ENCODE measurements at regions not wholly inside any gene's neighbourhood (a gene's known extent, or its start where the extent isn't known, plus 50 kb on each side); places are given as distances from the start of the nearest gene placed in this dataset.

GRCh38 chr11:98793276-98793675 lies 227.5 kb upstream of the CNTN5 start:
- no peak for TF ChIP-seq CTCF (conservative IDR thresholded peaks at IDR 0.05)
- no peak for TF ChIP-seq EZH2 (IDR thresholded peaks at IDR 0.05; ENCODE audit: low read depth)
- no peak for DNase-seq
- no peak overlapping the region for H3K4me2 ChIP-seq
- H3K4me3 ChIP-seq = no peak overlapping the region
- H3K36me3 ChIP-seq (ENCODE audit: low read depth) = no peaks in the 10 kb centered on the region
- no peaks in the 10 kb centered on the region for H3K4me1 ChIP-seq (replicated peaks; ENCODE audit: insufficient read depth)
- CTCF ChIA-PET = no interaction called here
- no peaks in the 10 kb centered on the region for H3F3A ChIP-seq (ENCODE audit: insufficient read depth, low read depth)
- H3K79me2 ChIP-seq (ENCODE audit: low read depth) = no peaks in the 10 kb centered on the region
- no peaks in the 10 kb centered on the region for H3K27me3 ChIP-seq (ENCODE audit: insufficient read depth, low read depth)
- H3K9me3 ChIP-seq (ENCODE audit: insufficient read depth, low read depth) = no peaks in the 10 kb centered on the region
- POLR2A ChIA-PET (ENCODE audit: unreplicated experiment) = no interaction called here
- no peaks in the 10 kb centered on the region for H3K9me2 ChIP-seq (ENCODE audit: insufficient read depth)
- H4K20me1 ChIP-seq (ENCODE audit: insufficient read depth) = no peaks in the 10 kb centered on the region
- BruUV-seq (replicated peaks) = no TSS peak
- no peak overlapping the region for H2AFZ ChIP-seq
- intact Hi-C loops (cut with micrococcal nuclease; ENCODE audit: unreplicated experiment) = no loop called here
- no peak overlapping the region for H3K27ac ChIP-seq

DNA sequence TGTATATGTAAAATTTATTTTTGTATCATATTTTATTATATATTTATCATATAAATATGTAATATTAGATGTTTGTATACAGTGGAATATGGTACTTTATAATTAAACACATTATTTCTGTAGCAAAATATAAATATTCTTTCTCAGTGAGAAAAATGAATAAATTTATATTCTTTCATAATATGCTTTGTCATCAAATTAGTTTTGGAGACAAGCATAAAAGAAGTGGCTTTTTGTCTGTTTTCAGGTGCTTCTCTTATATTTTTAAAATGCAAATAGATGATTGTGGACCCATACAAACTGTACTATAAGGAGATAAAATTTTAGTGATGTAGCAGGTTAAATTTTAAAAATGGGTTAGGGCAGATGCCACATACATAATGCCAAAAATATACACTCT lies 222.4 kb upstream of the CNTN5 start:
- no peak overlapping the region for H2AFZ ChIP-seq
- H3K79me2 ChIP-seq (ENCODE audit: low read depth) = no peaks in the 10 kb centered on the region
- ChIA-PET CTCF (no interaction called here), POLR2A (ENCODE audit: unreplicated experiment) (no interaction called here)
- no peak overlapping the region for H3K27ac ChIP-seq
- no peak for DNase-seq
- no peaks in the 10 kb centered on the region for H4K20me1 ChIP-seq (ENCODE audit: insufficient read depth)
- H3K9me3 ChIP-seq (ENCODE audit: insufficient read depth, low read depth) = no peaks in the 10 kb centered on the region
- H3F3A ChIP-seq (ENCODE audit: insufficient read depth, low read depth) = no peaks in the 10 kb centered on the region
- intact Hi-C loops (cut with micrococcal nuclease; ENCODE audit: unreplicated experiment) = no loop called here
- no peak overlapping the region for H3K4me2 ChIP-seq
- no peaks in the 10 kb centered on the region for H3K4me1 ChIP-seq (replicated peaks; ENCODE audit: insufficient read depth)
- H3K9me2 ChIP-seq (ENCODE audit: insufficient read depth) = no peaks in the 10 kb centered on the region
- no peaks in the 10 kb centered on the region for H3K36me3 ChIP-seq (ENCODE audit: low read depth)
- no TSS peak for BruUV-seq (replicated peaks)
- no peak for TF ChIP-seq EZH2 (IDR thresholded peaks at IDR 0.05; ENCODE audit: low read depth)
- TF ChIP-seq CTCF (conservative IDR thresholded peaks at IDR 0.05) = no peak
- H3K27me3 ChIP-seq (ENCODE audit: insufficient read depth, low read depth) = no peaks in the 10 kb centered on the region
- H3K4me3 ChIP-seq = no peak overlapping the region

- H3K27me3 ChIP-seq (ENCODE audit: insufficient read depth, low read depth) = no peaks in the 10 kb centered on the region
- no peak overlapping the region for H3K27ac ChIP-seq
- no TSS peak for BruUV-seq (replicated peaks)
- ChIA-PET CTCF (no interaction called here), POLR2A (ENCODE audit: unreplicated experiment) (interaction anchor here (0.6 kb wide), 1 partner anchor 1072 kb away, joined by 3 read pairs; no protein-coding TSS in a partner anchor)
- no peaks in the 10 kb centered on the region for H3K36me3 ChIP-seq (ENCODE audit: low read depth)
- no peaks in the 10 kb centered on the region for H3K9me3 ChIP-seq (ENCODE audit: insufficient read depth, low read depth)
- H3K4me1 ChIP-seq (replicated peaks; ENCODE audit: insufficient read depth) = no peaks in the 10 kb centered on the region
- no peaks in the 10 kb centered on the region for H3F3A ChIP-seq (ENCODE audit: insufficient read depth, low read depth)
- no peak overlapping the region for H3K4me2 ChIP-seq
- no peaks in the 10 kb centered on the region for H3K9me2 ChIP-seq (ENCODE audit: insufficient read depth)
- intact Hi-C loops (cut with micrococcal nuclease; ENCODE audit: unreplicated experiment) = no loop called here
- H3K4me3 ChIP-seq = no peak overlapping the region
- no peaks in the 10 kb centered on the region for H3K79me2 ChIP-seq (ENCODE audit: low read depth)
- TF ChIP-seq CTCF (conservative IDR thresholded peaks at IDR 0.05) (no peak), EZH2 (IDR thresholded peaks at IDR 0.05; ENCODE audit: low read depth) (no peak)
- DNase-seq = no peak
- no peak overlapping the region for H2AFZ ChIP-seq
- H4K20me1 ChIP-seq (ENCODE audit: insufficient read depth) = no peaks in the 10 kb centered on the region
Observed at GRCh38 chr11:98800696-98801095, 220.1 kb upstream of the CNTN5 start.

Data from PC-9 (cell line).